ENCODE measurements at regions not wholly inside any gene's neighbourhood (a gene's known extent, or its start where the extent isn't known, plus 50 kb on each side); places are given as distances from the start of the nearest gene placed in this dataset.

DNA sequence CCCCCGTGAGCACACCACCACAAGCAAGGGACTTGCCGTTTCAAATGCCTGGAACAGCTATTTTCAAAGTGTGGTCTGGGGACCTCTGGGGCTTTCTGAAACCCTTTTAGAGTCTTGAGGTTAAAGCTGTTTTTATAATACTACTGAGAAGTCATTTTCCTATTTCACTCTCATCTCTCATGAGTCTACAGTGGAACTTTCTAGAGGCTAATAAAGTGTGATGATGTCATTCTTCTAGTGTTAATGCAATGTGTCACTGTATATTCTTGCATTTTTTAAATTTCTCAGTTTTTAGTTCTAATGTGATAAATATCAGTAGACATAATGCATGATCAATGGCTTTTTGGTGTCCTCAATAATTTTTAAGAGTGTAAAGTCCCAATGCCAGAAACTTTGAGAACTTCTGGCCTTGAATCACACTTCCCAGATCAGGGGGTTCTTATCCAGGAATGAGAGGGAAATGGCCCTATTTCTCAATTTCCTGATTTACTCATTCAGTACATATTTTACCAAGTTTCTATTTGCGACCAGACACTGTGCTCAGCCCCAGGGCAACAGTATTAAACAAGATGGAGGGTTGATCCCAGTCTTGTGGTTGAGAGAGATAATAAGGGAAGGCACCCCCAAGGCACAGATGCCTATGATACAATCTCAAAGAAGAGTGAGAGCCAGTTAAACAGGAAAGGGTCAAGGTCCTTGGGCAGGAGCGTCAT lies 444.0 kb downstream of the HS3ST3B1 start:
- TF ChIP-seq, protein P1, sequence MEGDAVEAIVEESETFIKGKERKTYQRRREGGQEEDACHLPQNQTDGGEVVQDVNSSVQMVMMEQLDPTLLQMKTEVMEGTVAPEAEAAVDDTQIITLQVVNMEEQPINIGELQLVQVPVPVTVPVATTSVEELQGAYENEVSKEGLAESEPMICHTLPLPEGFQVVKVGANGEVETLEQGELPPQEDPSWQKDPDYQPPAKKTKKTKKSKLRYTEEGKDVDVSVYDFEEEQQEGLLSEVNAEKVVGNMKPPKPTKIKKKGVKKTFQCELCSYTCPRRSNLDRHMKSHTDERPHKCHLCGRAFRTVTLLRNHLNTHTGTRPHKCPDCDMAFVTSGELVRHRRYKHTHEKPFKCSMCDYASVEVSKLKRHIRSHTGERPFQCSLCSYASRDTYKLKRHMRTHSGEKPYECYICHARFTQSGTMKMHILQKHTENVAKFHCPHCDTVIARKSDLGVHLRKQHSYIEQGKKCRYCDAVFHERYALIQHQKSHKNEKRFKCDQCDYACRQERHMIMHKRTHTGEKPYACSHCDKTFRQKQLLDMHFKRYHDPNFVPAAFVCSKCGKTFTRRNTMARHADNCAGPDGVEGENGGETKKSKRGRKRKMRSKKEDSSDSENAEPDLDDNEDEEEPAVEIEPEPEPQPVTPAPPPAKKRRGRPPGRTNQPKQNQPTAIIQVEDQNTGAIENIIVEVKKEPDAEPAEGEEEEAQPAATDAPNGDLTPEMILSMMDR (IDR thresholded peaks at IDR 0.05; ENCODE audit: low read depth, low read length) = no peak
- no peak overlapping the region for H3K4me3 ChIP-seq (ENCODE audit: low read depth, low read length)
- CTCF ChIA-PET = no interaction called here
- no peak overlapping the region for H3K27ac ChIP-seq (ENCODE audit: low read depth, low read length)
- DNase-seq (ENCODE audit: low read depth, low spot score) = no peak
- POLR2A ChIA-PET = no interaction called here
- H3K27me3 ChIP-seq (ENCODE audit: control insufficient read depth, insufficient read depth, low read length) = no peaks in the 10 kb centered on the region
- H3K9me3 ChIP-seq (ENCODE audit: control insufficient read depth, insufficient read depth, low read length) = no peaks in the 10 kb centered on the region

DNA sequence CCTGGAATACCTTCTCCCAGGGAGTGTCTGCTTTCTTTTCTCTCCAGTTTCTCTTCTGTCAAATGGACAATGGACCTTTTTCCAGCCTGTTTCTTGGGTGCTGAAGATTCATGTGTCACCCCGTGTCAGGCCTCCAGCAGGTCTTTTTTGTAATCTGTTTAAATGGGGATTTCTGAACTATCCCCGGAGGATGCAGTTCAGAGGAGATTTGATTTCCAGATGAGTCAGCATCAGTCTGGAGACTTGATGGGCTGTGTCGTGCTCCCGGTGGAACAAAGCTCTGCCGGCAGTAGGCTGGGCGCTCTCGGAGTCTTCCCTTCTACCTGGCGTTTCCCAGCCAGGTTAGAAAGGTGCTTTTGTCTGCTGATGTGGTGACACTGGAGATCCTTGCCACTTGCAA lies 440.6 kb downstream of the HS3ST3B1 start:
- ChIA-PET POLR2A (no interaction called here), CTCF (interaction anchor here (0.6 kb wide), 1 partner anchor 185 kb away, joined by 3 read pairs; no protein-coding TSS in a partner anchor)
- Histone ChIP-seq H3K27me3 (ENCODE audit: control insufficient read depth, insufficient read depth, low read length) (no peaks in the 10 kb centered on the region), H3K27ac (ENCODE audit: low read depth, low read length) (no peak overlapping the region), H3K4me3 (ENCODE audit: low read depth, low read length) (no peak overlapping the region), H3K9me3 (ENCODE audit: control insufficient read depth, insufficient read depth, low read length) (no peaks in the 10 kb centered on the region)
- TF ChIP-seq, protein P1 (IDR thresholded peaks at IDR 0.05; ENCODE audit: low read depth, low read length) = no peak
- DNase-seq (ENCODE audit: low read depth, low spot score) = no peak

DNA sequence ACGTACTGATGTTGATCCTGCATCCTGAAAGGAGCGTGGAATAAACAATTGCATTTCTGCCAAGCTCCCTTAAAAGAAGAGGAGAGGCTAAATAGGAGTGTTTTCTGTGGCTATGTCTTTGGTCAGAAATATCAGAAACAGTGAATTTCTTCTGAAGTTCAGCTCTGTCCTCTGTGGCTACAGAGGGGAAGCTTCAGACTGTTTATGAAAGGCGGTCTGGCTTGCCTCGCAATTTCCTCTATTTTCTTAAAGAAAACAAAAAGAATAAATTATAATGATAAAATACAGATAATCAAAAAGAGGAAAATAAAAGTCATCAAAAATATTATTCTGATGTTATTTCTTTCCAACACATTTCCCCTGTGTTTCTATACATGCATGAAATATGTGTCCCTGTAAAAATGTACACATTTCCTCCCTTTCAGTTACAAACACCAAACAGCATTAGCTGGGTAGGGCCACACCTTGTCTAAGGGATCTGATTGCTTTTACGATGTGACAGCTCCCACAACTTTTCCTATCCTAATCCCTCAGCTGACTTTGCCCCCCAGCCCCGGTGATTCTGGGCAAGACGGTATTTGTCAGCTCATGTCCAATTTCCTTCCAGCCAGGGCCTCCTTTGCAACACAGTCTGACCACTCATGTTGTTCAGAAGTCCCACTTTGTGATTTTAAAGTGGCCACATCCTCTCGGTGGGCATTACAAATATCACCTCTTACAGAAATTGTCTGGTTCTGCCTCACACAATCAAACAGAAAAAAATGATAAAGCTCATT lies 439.0 kb downstream of the HS3ST3B1 start:
- CTCF ChIA-PET = interaction anchor here (0.5 to 1.6 kb wide), 2 partner anchors 186 to 187 kb away, joined by 3 to 4 read pairs; no protein-coding TSS in a partner anchor
- POLR2A ChIA-PET = no interaction called here
- Histone ChIP-seq H3K27ac (ENCODE audit: low read depth, low read length) (no peak overlapping the region), H3K27me3 (ENCODE audit: control insufficient read depth, insufficient read depth, low read length) (no peaks in the 10 kb centered on the region), H3K9me3 (ENCODE audit: control insufficient read depth, insufficient read depth, low read length) (no peaks in the 10 kb centered on the region), H3K4me3 (ENCODE audit: low read depth, low read length) (no peak overlapping the region)
- no peak for DNase-seq (ENCODE audit: low read depth, low spot score)
- TF ChIP-seq, protein P1 (IDR thresholded peaks at IDR 0.05; ENCODE audit: low read depth, low read length) = no peak

DNA sequence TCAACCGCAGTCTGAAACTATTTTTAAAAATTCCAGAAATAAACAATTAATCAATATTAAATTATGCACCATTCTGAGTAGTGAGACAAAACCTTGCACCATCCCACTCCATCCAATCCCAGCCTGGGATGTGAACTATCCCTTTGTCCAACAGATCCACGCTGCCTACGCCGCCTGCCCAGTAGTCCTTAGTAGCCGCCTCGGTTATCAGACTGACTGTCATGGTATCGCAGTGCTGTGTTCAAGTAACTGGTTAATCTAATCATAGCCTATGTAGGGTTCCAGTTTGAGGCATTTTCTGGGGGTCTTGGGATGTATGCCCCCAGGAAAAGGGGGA lies 437.7 kb downstream of the HS3ST3B1 start:
- POLR2A ChIA-PET = no interaction called here
- CTCF ChIA-PET = interaction anchor here (0.6 to 1.6 kb wide), 2 partner anchors 187 to 379 kb away, joined by 3 to 4 read pairs; no protein-coding TSS in a partner anchor
- no peak for DNase-seq (ENCODE audit: low read depth, low spot score)
- Histone ChIP-seq H3K9me3 (ENCODE audit: control insufficient read depth, insufficient read depth, low read length) (no peaks in the 10 kb centered on the region), H3K4me3 (ENCODE audit: low read depth, low read length) (no peak overlapping the region), H3K27ac (ENCODE audit: low read depth, low read length) (peak overlapping the region; percentile 62), H3K27me3 (ENCODE audit: control insufficient read depth, insufficient read depth, low read length) (no peaks in the 10 kb centered on the region)
- TF ChIP-seq, protein P1 (IDR thresholded peaks at IDR 0.05; ENCODE audit: low read depth, low read length) = no peak
